ENCODE measurements at regions not wholly inside any gene's neighbourhood (a gene's known extent, or its start where the extent isn't known, plus 50 kb on each side); places are given as distances from the start of the nearest gene placed in this dataset.
"Not testable (repeated sequence)": the region's sequence is repeated elsewhere in the genome, so short reads cannot be mapped to it uniquely, and the experiment has no call there.

DNA sequence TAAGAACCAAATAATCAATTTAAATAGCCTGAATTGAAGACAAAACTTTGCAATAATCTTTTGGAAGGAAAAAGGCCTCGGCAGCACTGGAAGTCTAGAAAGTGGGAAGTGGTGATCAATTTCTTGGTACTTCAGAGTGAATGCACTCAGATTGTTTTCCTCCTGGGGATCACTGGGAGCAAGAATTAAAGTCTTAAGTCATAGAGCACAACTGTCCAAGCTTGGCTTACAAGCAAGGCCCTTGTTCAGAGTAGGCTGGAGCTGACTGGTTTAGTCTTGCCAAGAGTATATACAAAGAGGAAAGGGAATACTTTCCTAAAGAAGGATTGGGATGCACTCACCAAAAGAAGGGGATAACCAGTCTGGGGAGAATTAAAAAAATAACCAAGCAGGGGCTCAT is 637.1 kb downstream of the CCSER2 start:
- DNase-seq (no peak), ATAC-seq (no peak)
- H3K27me3 ChIP-seq = no peaks in the 10 kb centered on the region
- no peaks in the 10 kb centered on the region for H3K36me3 ChIP-seq
- H3K4me3 ChIP-seq = no peak overlapping the region
- no peak overlapping the region for H3K27ac ChIP-seq
- intact Hi-C loops (cut with DNase I; ENCODE audit: low total_unique reads) (no loop called here), in situ Hi-C loops (cut with MboI; ENCODE audit: low sequenced_read_pairs in 4 of 4) (no loop called here)
- no peaks in the 10 kb centered on the region for H3K4me1 ChIP-seq
- no peaks in the 10 kb centered on the region for H3K9me3 ChIP-seq
- TF ChIP-seq POLR2A (IDR thresholded peaks at IDR 0.05) = no peak
- TF ChIP-seq, protein P1, sequence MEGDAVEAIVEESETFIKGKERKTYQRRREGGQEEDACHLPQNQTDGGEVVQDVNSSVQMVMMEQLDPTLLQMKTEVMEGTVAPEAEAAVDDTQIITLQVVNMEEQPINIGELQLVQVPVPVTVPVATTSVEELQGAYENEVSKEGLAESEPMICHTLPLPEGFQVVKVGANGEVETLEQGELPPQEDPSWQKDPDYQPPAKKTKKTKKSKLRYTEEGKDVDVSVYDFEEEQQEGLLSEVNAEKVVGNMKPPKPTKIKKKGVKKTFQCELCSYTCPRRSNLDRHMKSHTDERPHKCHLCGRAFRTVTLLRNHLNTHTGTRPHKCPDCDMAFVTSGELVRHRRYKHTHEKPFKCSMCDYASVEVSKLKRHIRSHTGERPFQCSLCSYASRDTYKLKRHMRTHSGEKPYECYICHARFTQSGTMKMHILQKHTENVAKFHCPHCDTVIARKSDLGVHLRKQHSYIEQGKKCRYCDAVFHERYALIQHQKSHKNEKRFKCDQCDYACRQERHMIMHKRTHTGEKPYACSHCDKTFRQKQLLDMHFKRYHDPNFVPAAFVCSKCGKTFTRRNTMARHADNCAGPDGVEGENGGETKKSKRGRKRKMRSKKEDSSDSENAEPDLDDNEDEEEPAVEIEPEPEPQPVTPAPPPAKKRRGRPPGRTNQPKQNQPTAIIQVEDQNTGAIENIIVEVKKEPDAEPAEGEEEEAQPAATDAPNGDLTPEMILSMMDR (IDR thresholded peaks at IDR 0.05 in 4 of 5, conservative IDR thresholded peaks at IDR 0.05 in 1 of 5) = no peak

DNA sequence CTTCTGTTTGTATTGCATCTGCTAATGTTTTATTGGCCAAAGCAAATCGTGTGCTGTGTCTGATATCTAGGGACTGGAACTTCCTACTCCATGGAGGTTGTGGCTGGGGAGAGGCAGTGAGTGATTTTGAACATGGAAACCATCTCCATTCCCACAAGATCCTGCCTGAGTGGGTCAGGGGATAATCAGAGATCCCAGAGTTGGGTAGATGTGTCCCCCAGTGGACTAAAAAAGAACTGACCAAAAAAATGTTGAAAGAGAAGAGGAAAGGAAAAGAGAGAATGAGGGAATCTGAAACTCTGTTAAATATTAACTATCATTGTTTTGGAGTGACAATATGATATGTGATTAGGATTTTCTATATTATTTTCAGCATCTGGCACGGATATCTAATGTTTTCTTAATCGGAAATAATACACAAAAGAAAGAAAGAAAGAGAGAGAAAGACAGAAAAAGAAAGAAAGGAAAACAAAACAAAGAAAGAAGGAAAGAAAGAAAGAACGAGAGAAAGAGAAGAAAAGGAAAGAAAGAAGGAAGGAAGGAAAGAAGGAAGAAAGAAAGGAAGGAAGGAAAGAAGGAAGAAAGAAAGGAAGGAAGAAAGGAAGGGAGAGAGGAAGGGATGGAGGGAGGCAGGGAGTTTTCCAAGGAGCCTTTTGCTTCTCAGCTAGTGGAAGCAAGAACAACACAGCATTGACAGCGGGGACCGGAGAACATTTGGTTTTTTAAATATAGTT is 638.5 kb downstream of the CCSER2 start:
- no peaks in the 10 kb centered on the region for H3K27me3 ChIP-seq
- no peaks in the 10 kb centered on the region for H3K4me1 ChIP-seq
- DNase-seq (no peak), ATAC-seq (no peak)
- H3K4me3 ChIP-seq = no peak overlapping the region
- H3K36me3 ChIP-seq = no peaks in the 10 kb centered on the region
- intact Hi-C loops (cut with DNase I; ENCODE audit: low total_unique reads) = no loop called here
- H3K27ac ChIP-seq = no peak overlapping the region
- no peaks in the 10 kb centered on the region for H3K9me3 ChIP-seq
- in situ Hi-C loops (cut with MboI; ENCODE audit: low sequenced_read_pairs in 4 of 4) = no loop called here
- TF ChIP-seq, protein P1 (IDR thresholded peaks at IDR 0.05 in 4 of 5, conservative IDR thresholded peaks at IDR 0.05 in 1 of 5) = no peak
- no peak for TF ChIP-seq POLR2A (IDR thresholded peaks at IDR 0.05)

DNA sequence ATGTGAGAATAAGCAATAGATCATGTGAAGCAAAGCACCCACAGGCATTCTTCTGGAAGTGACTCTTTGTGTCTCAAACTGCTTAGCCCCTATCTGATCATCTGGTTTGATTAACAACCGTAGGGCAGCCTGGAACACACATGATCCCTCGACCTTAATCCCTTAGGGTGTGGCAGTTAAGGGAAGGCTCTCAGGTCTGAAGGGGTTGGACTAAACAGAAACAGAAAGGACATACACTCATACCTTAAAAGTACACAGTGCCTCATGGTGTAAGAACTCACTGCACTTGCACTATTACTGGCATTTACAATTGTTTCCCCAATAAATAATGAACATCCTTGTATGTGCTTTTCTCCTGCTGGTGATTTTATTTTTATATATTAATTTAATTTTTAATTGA is 640.9 kb downstream of the CCSER2 start:
- in situ Hi-C loops (cut with MboI; ENCODE audit: low sequenced_read_pairs in 4 of 4); H3K27me3 ChIP-seq; H3K4me1 ChIP-seq; H3K36me3 ChIP-seq; H3K4me3 ChIP-seq; ATAC-seq; H3K9me3 ChIP-seq; H3K27ac ChIP-seq; DNase-seq; intact Hi-C loops (cut with DNase I; ENCODE audit: low total_unique reads): not testable (repeated sequence)

DNA sequence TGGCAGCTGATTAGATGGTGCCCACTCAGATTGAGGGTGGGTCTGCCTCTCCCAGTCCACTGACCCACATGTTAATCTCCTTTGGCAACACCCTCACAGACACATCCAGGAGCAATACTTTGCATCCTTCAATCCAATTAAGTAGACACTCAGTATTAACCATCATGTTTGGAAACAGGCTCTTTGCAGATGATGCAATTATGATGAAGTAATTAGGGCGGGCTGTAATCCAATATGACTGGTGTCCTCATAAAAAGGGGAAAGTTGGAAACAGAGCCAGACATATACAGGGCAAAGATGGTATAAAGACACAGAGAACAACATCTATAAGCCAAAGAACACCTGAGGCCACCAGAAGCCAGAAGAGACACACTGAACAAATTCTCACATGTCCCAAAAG is 658.6 kb downstream of the CCSER2 start:
- Histone ChIP-seq H3K4me1 (no peaks in the 10 kb centered on the region), H3K27ac (no peak overlapping the region), H3K36me3 (no peaks in the 10 kb centered on the region), H3K4me3 (no peak overlapping the region), H3K27me3 (no peaks in the 10 kb centered on the region), H3K9me3 (no peaks in the 10 kb centered on the region)
- no peak for TF ChIP-seq POLR2A (IDR thresholded peaks at IDR 0.05)
- TF ChIP-seq, protein P1 (IDR thresholded peaks at IDR 0.05 in 4 of 5, conservative IDR thresholded peaks at IDR 0.05 in 1 of 5) = no peak
- in situ Hi-C loops (cut with MboI; ENCODE audit: low sequenced_read_pairs in 4 of 4) = no loop called here
- ATAC-seq = no peak
- no peak for DNase-seq
- intact Hi-C loops (cut with DNase I; ENCODE audit: low total_unique reads) = no loop called here

- H3K27ac ChIP-seq = no peak overlapping the region
- H3K36me3 ChIP-seq = no peaks in the 10 kb centered on the region
- in situ Hi-C loops (cut with MboI; ENCODE audit: low sequenced_read_pairs in 4 of 4) (no loop called here), intact Hi-C loops (cut with DNase I; ENCODE audit: low total_unique reads) (no loop called here)
- ATAC-seq (no peak), DNase-seq (no peak)
- no peaks in the 10 kb centered on the region for H3K9me3 ChIP-seq
- H3K4me3 ChIP-seq = no peak overlapping the region
- no peak for TF ChIP-seq POLR2A (IDR thresholded peaks at IDR 0.05)
- TF ChIP-seq, protein P1 (IDR thresholded peaks at IDR 0.05 in 4 of 5, conservative IDR thresholded peaks at IDR 0.05 in 1 of 5) = no peak
- no peaks in the 10 kb centered on the region for H3K4me1 ChIP-seq
- no peaks in the 10 kb centered on the region for H3K27me3 ChIP-seq
These were observed 659.6 kb downstream of the CCSER2 start for GRCh38 chr10:84988011-84988410.
